Fibroblast of lung (primary cell): ENCODE measurements at regions not wholly inside any gene's neighbourhood (a gene's known extent, or its start where the extent isn't known, plus 50 kb on each side); places are given as distances from the start of the nearest gene placed in this dataset.

Source experiments
- DNase-seq, 2 donors: peaks; one replicate each; pipeline versions ENCODE4 v3.0.0 to v3.0.0-alpha.2; 2010; ENCODE audit warnings: low read depth in 2 of 2
- H2AFZ ChIP-seq: 2 replicates; pipeline ENCODE4 v1.5.1; 2012; ENCODE audit warnings: low read length, control low read depth, inconsistent platforms
- H3K27ac ChIP-seq: 2 replicates; pipeline ENCODE4 v1.5.1; 2011; ENCODE audit warnings: low read length, control low read depth; ENCODE audit not compliant: insufficient read depth
- H3K27me3 ChIP-seq: 2 replicates; pipeline ENCODE4 v1.5.1; 2011; ENCODE audit warnings: mild to moderate bottlenecking, low read length; ENCODE audit not compliant: control insufficient read depth, insufficient read depth
- H3K36me3 ChIP-seq: 2 replicates; pipeline ENCODE4 v1.5.1; 2011; ENCODE audit warnings: low read length; ENCODE audit not compliant: control insufficient read depth, insufficient read depth
- H3K4me1 ChIP-seq: 2 replicates; pipeline ENCODE4 v1.5.1; 2011; ENCODE audit warnings: low read length; ENCODE audit not compliant: control insufficient read depth, insufficient read depth; ENCODE audit errors: extremely low read depth
- H3K4me2 ChIP-seq: 2 replicates; pipeline ENCODE4 v1.5.1; 2011; ENCODE audit warnings: low read length, control low read depth; ENCODE audit not compliant: insufficient read depth; ENCODE audit errors: extremely low read depth
- H3K4me3 ChIP-seq, 4 experiments: fragments of 200-600 bp in 1 of 4; sonication (generic) in 1 of 4; replicated peaks in 1 of 4; 2 replicates each; pipeline ENCODE4 v1.5.1; 2011 to 2016; ENCODE audit warnings: low read length in 4 of 4, low read depth in 3 of 4, mild to moderate bottlenecking in 3 of 4, control low read depth in 2 of 4, inconsistent platforms in 1 of 4, mixed read lengths in 1 of 4; ENCODE audit not compliant: insufficient read depth in 1 of 4; ENCODE audit errors: control extremely low read depth in 1 of 4
- H3K79me2 ChIP-seq: 2 replicates; pipeline ENCODE4 v1.5.1; 2012; ENCODE audit warnings: mild to moderate bottlenecking, low read length, inconsistent platforms; ENCODE audit not compliant: control insufficient read depth, insufficient read depth
- H3K9ac ChIP-seq: 2 replicates; pipeline ENCODE4 v1.5.1; 2011; ENCODE audit warnings: mild to moderate bottlenecking, low read length, control low read depth; ENCODE audit not compliant: insufficient read depth
- H3K9me3 ChIP-seq: 2 replicates; pipeline ENCODE4 v1.5.1; 2012; ENCODE audit warnings: low read depth, low read length; ENCODE audit not compliant: control insufficient read depth, insufficient read depth
- H4K20me1 ChIP-seq: 2 replicates; pipeline ENCODE4 v1.5.1; 2011; ENCODE audit warnings: low read length; ENCODE audit not compliant: control insufficient read depth, insufficient read depth; ENCODE audit errors: extremely low read depth
- EZH2 ChIP-seq: IDR thresholded peaks from 2 replicates; pipeline ENCODE4 v1.5.1; 2012; ENCODE audit warnings: low read length, control low read depth, mild to moderate bottlenecking; ENCODE audit errors: missing control alignments
- TF ChIP-seq, protein P1 (sequence below), 2 donors: IDR thresholded peaks in 1 of 2; conservative IDR thresholded peaks in 1 of 2; 1 replicate in 1 of 2; 2 replicates in 1 of 2; pipeline ENCODE4 v1.5.1; 2011 to 2012; ENCODE audit warnings: low read length in 2 of 2, control low read depth in 1 of 2, inconsistent platforms in 1 of 2, low read depth in 1 of 2, mild to moderate bottlenecking in 1 of 2

DNA sequence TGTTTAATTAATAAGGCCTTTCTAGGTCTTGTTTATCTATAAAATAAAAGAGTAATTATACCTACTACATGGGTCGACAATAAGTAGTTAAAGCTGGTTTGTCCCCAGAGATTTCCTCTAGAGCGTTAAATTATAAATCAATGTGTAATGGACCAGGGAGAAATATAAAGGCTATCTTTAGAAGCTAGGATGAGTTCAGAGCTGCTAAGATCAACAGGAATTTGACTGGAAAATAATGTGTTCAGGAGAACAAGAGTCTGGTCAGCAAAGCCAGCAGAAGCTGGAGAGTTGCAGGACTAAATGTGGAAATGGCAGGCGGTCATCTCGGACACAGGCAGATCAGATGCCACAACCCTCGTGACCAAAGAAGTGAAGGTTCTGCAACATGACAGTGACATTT lies 428.8 kb downstream of the EPM2A start:
- H3K36me3 ChIP-seq = no peaks in the 10 kb centered on the region

DNA sequence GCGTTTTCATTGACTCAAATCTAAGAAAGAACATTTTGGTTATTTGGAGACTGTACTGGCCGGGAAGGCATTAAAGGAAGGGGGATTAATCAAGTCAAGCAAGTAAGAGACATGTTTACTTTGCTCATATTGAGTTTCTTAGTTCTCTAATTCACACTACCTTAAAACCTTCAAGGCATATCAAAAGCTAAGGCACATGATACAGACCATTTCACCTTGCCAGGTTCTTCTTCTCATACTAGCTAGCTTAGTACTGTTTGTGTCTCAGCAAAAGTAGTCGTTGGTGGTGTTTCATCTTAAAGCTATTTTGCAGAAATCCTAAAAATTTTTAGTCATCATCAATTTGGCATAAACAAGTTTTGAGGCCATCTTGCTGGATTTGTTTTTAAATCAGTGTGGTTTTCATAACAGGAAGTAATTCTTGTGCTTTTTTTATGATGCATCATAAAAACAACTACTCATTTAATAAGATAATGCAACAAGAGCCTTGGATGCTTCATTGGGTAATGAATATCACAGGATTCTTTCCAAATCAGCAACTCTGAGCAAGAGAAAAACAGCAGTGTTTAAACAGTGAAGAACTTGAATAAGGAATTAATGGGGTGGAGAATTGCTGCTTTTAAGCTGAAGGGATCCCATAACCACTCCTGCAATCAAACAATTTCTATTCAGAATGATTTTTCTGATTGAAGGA lies 425.3 kb downstream of the EPM2A start:
- Histone ChIP-seq H3K4me1 (peaks cover 6% of the 10 kb centered on the region), H3K4me3 (no peak overlapping the region), H4K20me1 (no peaks in the 10 kb centered on the region), H3K36me3 (no peaks in the 10 kb centered on the region), H3K9me3 (no peaks in the 10 kb centered on the region), H3K9ac (no peak overlapping the region), H3K4me2 (no peak overlapping the region), H3K27ac (no peak overlapping the region), H2AFZ (peak overlapping the region; percentile 27), H3K27me3 (no peaks in the 10 kb centered on the region), H3K79me2 (no peaks in the 10 kb centered on the region)
- peak; percentile 49 to 51 for DNase-seq
- TF ChIP-seq, protein P1, sequence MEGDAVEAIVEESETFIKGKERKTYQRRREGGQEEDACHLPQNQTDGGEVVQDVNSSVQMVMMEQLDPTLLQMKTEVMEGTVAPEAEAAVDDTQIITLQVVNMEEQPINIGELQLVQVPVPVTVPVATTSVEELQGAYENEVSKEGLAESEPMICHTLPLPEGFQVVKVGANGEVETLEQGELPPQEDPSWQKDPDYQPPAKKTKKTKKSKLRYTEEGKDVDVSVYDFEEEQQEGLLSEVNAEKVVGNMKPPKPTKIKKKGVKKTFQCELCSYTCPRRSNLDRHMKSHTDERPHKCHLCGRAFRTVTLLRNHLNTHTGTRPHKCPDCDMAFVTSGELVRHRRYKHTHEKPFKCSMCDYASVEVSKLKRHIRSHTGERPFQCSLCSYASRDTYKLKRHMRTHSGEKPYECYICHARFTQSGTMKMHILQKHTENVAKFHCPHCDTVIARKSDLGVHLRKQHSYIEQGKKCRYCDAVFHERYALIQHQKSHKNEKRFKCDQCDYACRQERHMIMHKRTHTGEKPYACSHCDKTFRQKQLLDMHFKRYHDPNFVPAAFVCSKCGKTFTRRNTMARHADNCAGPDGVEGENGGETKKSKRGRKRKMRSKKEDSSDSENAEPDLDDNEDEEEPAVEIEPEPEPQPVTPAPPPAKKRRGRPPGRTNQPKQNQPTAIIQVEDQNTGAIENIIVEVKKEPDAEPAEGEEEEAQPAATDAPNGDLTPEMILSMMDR (conservative IDR thresholded peaks at IDR 0.05 in 1 of 2, IDR thresholded peaks at IDR 0.05 in 1 of 2; ENCODE audit: low read depth in 1 of 2, low read length in 2 of 2) = no peak
- no peak for TF ChIP-seq EZH2

More for the DNA sequence above, 428.8 kb downstream of the EPM2A start:
- H3K27ac ChIP-seq = no peak overlapping the region
- H3K27me3 ChIP-seq = no peaks in the 10 kb centered on the region
- H2AFZ ChIP-seq = no peak overlapping the region
- TF ChIP-seq, protein P1 (conservative IDR thresholded peaks at IDR 0.05 in 1 of 2, IDR thresholded peaks at IDR 0.05 in 1 of 2; ENCODE audit: low read depth in 1 of 2, low read length in 2 of 2) = no peak
- no peak for TF ChIP-seq EZH2
- H4K20me1 ChIP-seq = no peaks in the 10 kb centered on the region
- H3K79me2 ChIP-seq = no peaks in the 10 kb centered on the region
- H3K4me1 ChIP-seq = peaks cover 6% of the 10 kb centered on the region
- DNase-seq = no peak
- H3K9ac ChIP-seq = no peak overlapping the region
- H3K4me3 ChIP-seq = no peak overlapping the region
- H3K4me2 ChIP-seq = no peak overlapping the region
- H3K9me3 ChIP-seq = no peaks in the 10 kb centered on the region

DNA sequence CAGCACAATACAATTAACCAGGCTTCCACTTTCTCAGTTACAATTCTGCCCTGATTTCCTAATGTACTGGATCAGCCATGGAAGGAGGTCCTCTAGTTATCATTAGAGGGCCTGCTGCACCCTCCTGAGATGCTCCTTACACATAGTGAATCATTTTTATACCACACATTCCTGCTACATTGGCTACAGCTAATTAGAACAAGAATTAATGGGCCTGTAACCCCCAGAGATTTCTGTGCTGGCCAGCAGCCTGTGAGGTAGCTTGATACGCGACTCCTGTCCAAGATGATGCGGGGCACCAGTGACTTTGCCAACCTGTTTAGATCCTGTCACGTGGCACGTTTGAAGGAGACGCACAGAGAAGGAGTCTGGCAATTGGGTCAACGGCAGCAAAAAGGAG lies 422.8 kb downstream of the EPM2A start:
- no peak for DNase-seq
- H3K27me3 ChIP-seq = no peaks in the 10 kb centered on the region
- TF ChIP-seq EZH2 = no peak
- TF ChIP-seq, protein P1 (conservative IDR thresholded peaks at IDR 0.05 in 1 of 2, IDR thresholded peaks at IDR 0.05 in 1 of 2; ENCODE audit: low read depth in 1 of 2, low read length in 2 of 2) = no peak

More for the DNA sequence above, 422.8 kb downstream of the EPM2A start:
- Histone ChIP-seq H3K9me3 (no peaks in the 10 kb centered on the region), H3K9ac (no peak overlapping the region), H3K27ac (no peak overlapping the region), H2AFZ (no peak overlapping the region), H3K4me1 (peaks cover 6% of the 10 kb centered on the region), H4K20me1 (no peaks in the 10 kb centered on the region), H3K36me3 (no peaks in the 10 kb centered on the region), H3K79me2 (no peaks in the 10 kb centered on the region), H3K4me2 (no peak overlapping the region), H3K4me3 (no peak overlapping the region)
